Left renal pelvis (tissue), 4 donors: ENCODE measurements at regions not wholly inside any gene's neighbourhood (a gene's known extent, or its start where the extent isn't known, plus 50 kb on each side); places are given as distances from the start of the nearest gene placed in this dataset.
"Not testable (repeated sequence)": the region's sequence is repeated elsewhere in the genome, so short reads cannot be mapped to it uniquely, and the experiment has no call there.

Experiments
- DNase-seq, 4 donors: peaks; one replicate each; pipeline ENCODE4 v3.0.0-alpha.2; 2013; ENCODE audit warnings: low read depth in 4 of 4, low spot score in 3 of 4

DNA sequence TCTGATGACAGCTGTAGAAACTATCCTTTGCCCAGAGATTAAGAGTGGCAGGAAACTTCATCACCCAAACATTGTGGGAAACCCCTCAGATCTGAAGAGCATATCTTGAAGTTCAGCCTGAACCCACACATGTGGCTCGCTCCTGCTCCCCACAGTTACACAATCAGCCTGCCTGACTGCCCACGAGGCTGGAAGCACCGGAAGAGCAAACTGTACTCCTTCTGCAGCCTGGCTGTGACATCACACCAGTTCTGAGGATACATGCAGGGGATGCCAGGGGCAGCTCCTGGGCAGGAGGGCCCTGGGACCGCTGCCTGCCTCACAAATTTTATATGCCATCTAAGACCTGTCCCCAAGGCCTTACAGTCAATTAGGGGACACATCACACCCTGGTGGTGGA, 444.4 kb downstream of the BUD13 start:
- DNase-seq = no peak

- no peak for DNase-seq
These were observed 446.6 kb downstream of the BUD13 start for GRCh38 chr11:116326146-116326545.

DNA sequence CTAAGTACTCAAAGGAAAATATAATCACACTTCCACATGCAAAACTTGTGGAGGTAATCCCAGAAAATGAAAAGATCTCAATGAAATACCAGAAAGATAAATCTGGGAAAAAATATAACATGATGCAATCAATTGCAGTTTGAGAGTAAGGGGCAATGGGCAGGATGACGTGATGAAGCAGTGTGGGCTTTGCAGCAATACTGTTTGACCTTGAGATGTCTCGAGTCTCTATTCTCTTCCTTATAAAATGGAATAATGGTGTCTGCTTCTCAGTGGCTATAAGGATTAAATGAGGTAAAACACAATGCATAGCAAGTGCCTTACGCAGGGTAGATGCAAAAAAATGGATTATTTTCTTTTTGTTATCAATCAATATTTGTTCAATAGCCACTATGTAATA, 447.5 kb downstream of the BUD13 start:
- no peak for DNase-seq

GRCh38 chr11:116324077-116324476, 448.7 kb downstream of the BUD13 start:
- not testable (repeated sequence) for DNase-seq

- no peak for DNase-seq
These were observed 455.6 kb downstream of the BUD13 start for GRCh38 chr11:116317212-116317611.

DNA sequence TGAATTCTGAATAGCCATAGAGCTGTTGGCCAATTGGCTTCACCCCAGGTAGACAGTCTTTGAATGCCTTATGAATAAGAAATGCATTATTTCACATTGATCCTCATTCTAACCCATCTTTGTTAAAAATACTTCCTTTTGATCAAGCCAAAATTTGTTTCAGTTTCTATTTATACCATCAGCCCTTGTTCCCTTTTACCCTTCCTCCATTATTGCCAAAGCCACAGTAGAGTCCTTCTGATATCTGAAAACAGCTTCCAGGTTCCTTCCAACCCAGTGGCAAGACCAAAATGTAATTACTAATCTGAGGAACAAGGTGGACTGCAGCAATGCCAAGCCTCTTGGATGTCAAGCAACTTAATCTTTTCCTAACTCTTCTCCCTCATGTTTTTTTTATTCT, 458.8 kb downstream of the BUD13 start:
- DNase-seq = no peak

- DNase-seq = peak in 2 of 4 donors; percentile 6 to 15
These were observed 460.0 kb downstream of the BUD13 start for GRCh38 chr11:116312570-116313391.

DNA sequence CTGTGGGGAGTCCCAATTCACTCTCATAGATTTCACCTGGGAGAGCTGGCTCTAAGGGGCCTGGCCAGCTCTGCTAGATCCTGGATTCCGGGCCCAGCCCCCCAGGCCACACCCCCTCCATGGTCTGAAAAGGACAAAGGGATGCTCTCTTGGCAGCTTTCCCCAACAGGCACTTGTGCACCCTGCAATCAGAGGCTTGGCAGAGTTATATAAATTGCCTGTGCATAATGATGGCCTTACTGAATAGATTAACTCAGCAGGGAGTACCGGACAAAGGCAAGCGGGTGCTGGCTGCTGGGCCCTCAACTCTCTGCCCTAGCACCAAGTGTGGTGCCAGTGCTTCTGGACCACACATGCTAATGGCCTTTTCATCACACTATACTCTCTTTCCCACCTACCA, 461.6 kb downstream of the BUD13 start:
- no peak for DNase-seq

- no peak for DNase-seq
These were observed 462.1 kb downstream of the BUD13 start for GRCh38 chr11:116310698-116311097.

GRCh38 chr11:116310226-116310625, 462.6 kb downstream of the BUD13 start:
- peak in 2 of 4 donors; percentile 8 to 14 for DNase-seq

GRCh38 chr11:116309446-116309845, 463.3 kb downstream of the BUD13 start:
- DNase-seq = no peak

- no peak for DNase-seq
These were observed 470.0 kb downstream of the BUD13 start for GRCh38 chr11:116302756-116303155.

GRCh38 chr11:116301141-116301540, 471.6 kb downstream of the BUD13 start:
- DNase-seq = no peak

DNA sequence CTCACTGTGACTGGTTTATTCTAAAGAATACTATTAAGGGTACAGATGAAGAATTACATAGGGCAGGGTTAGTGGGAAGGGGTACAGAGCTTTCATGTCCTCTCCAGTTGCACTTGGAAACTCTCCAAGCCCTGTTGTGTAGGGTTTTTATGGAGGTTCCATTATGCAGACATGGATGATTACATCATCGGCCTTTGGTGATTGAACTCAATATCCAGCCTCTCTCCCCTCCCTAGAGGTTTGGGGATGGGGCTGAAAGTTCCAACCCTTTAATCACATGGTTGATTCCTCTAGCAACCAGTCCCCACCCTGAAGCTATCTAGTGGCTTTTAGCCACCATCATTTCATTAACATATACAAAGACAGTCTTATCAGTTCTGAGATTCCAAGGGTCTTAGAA, 472.6 kb downstream of the BUD13 start:
- no peak for DNase-seq

- no peak for DNase-seq
These were observed 478.2 kb downstream of the BUD13 start for GRCh38 chr11:116294630-116295029.

GRCh38 chr11:116287866-116288265, 484.9 kb downstream of the BUD13 start:
- DNase-seq = no peak

- DNase-seq = no peak
These were observed 487.8 kb downstream of the BUD13 start for GRCh38 chr11:116285026-116285425.

GRCh38 chr11:116283300-116283699, 489.5 kb downstream of the BUD13 start:
- DNase-seq = no peak

- DNase-seq = no peak
These were observed 490.3 kb downstream of the BUD13 start for GRCh38 chr11:116282481-116282880.

GRCh38 chr11:116281173-116282160, 491.3 kb downstream of the BUD13 start:
- no peak for DNase-seq

DNA sequence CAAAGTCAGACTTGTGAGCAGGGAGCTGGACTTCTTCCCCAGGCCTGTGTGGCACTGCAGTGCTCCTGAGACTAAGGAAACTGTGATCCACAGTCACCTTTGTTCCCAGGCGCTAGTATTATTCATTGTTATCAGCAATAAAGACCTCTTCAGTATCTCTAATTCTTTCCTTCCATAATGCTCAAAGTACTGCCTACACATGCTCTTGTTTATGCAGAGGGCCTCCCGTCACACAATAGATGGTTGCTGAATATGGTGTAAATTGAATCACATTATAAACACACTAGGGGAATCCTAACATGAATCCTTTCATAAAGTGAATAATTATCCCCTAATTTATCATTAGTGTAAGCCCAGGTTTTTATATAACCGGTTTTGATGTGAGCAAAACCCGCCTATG, 493.3 kb downstream of the BUD13 start:
- DNase-seq = no peak

DNA sequence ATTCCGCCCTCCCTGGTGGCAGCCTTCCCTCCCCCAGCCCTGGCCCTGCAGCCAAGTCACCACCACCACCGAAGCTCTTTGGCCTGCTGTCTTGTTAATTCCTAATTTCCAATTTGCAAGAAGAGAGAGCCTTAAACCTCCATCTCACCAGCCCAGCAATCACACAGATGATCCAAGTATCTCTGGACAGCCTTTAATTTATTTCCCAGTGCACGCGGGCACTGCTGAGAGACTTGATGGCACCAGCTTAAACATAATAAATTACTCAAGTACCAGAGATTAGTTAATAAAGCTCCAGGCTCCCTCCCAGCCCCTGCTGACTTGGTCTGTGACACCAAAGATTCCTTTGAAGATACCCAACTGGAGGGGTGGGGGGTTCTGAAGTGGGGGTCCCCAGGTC, 494.7 kb downstream of the BUD13 start:
- DNase-seq = no peak
